Ovary (tissue), 7 donors: ENCODE measurements at regions not wholly inside any gene's neighbourhood (a gene's known extent, or its start where the extent isn't known, plus 50 kb on each side); places are given as distances from the start of the nearest gene placed in this dataset.
"Not testable (repeated sequence)": the region's sequence is repeated elsewhere in the genome, so short reads cannot be mapped to it uniquely, and the experiment has no call there.

Source experiments
- DNase-seq, 5 donors: peaks; one replicate each; pipeline ENCODE4 v3.0.0-alpha.2; 2019 to 2020
- H3K27ac ChIP-seq, 2 donors: fragments of 200-600 bp; one replicate each; pipeline versions ENCODE4 v1.5.1 to v1.8.0; 2019 to 2022
- H3K27me3 ChIP-seq: fragments of 200-600 bp; one replicate; pipeline ENCODE4 v1.8.0; 2022
- H3K36me3 ChIP-seq: fragments of 200-600 bp; sonication (generic); one replicate; pipeline ENCODE4 v1.5.1; 2019
- H3K4me1 ChIP-seq: one replicate; pipeline ENCODE4 v1.8.1; 2013; ENCODE audit warnings: mild to moderate bottlenecking, moderate library complexity; ENCODE audit not compliant: insufficient read depth
- H3K4me3 ChIP-seq: fragments of 200-600 bp; sonication (generic); one replicate; pipeline ENCODE4 v1.5.1; 2017
- H3K9me3 ChIP-seq, 2 donors: fragments of 200-600 bp in 1 of 2; sonication (generic) in 1 of 2; one replicate each; pipeline versions ENCODE4 v1.5.1 to v1.8.1; 2013 to 2019; ENCODE audit warnings: mild to moderate bottlenecking in 1 of 2, moderate library complexity in 1 of 2
- CTCF ChIP-seq, 3 donors: fragments of 450-650 bp in 2 of 3; fragments of 200-600 bp in 1 of 3; IDR thresholded peaks; one replicate each; pipeline versions ENCODE4 v1.5.1 to v1.8.0; 2016 to 2022; ENCODE audit warnings: antibody characterized with exemption in 3 of 3, mild to moderate bottlenecking in 1 of 3
- EP300 ChIP-seq: sonication (generic); formaldehyde crosslinking; IDR thresholded peaks from one replicate; pipeline ENCODE4 v1.6.1; 2017; ENCODE audit warnings: antibody characterized with exemption
- POLR2A ChIP-seq: fragments of 450-650 bp; IDR thresholded peaks from one replicate; pipeline ENCODE4 v1.6.1; 2017; ENCODE audit warnings: antibody characterized with exemption, mild to moderate bottlenecking, moderate library complexity
- WGBS, 3 donors: extraction: QIAGEN DNeasy Blood & Tissue Kit in 1 of 3; methylation state at CpG; one replicate each; pipeline versions ENCODE4 v1.1.5 to v1.1.7; 2013 to 2017; 5-methylcytosine and 5-hydroxymethylcytosine counted together
- intact Hi-C, 4 donors: fragments of 100-400 bp; cut with DNase I; formaldehyde crosslinking; loops; one replicate each; pipeline versions ENCODE4 v1.11.0 to v1.15.1; 2022 to 2023
- donor health status: DM: no; HTN: no; CAD: no; lungs with moderate emphysema.
- donor health status: DM: no; HTN: no; CAD: no.
- donor health status: Bipolar disorder and iron deficiency.
- donor health status: DM: no; HTN: no; CAD: no.
- donor health status: DM: yes; HTN: yes; CAD: no.

- WGBS, 3 donors = 84 to 89% (median 88%) methylated on average over 5 of the region's 5 CpGs
- TF ChIP-seq CTCF (IDR thresholded peaks at IDR 0.05) (no peak), EP300 (no peak), POLR2A (no peak)
Observed at GRCh38 chr2:192697880-192698279, 503.1 kb upstream of the TMEFF2 start.

GRCh38 chr2:192696857-192697256 lies 502.1 kb upstream of the TMEFF2 start:
- intact Hi-C loops = no loop called here
- WGBS, 3 donors = 71 to 82% (median 78%) methylated on average over 3 of the region's 3 CpGs
- no peaks in the 10 kb centered on the region for H3K4me1 ChIP-seq

More at GRCh38 chr2:192697880-192698279, 503.1 kb upstream of the TMEFF2 start:
- DNase-seq = no peak
- no peak overlapping the region for H3K4me3 ChIP-seq
- no peak overlapping the region for H3K27ac ChIP-seq
- intact Hi-C loops = no loop called here
- H3K36me3 ChIP-seq = no peaks in the 10 kb centered on the region
- H3K9me3 ChIP-seq = no peaks in the 10 kb centered on the region
- H3K4me1 ChIP-seq = no peaks in the 10 kb centered on the region
- no peaks in the 10 kb centered on the region for H3K27me3 ChIP-seq

GRCh38 chr2:192687015-192687414 lies 492.3 kb upstream of the TMEFF2 start:
- intact Hi-C loops = no loop called here
- WGBS, 3 donors = 40 to 54% (median 42%) methylated on average over 3 of the region's 3 CpGs
- no peak for DNase-seq
- no peak for TF ChIP-seq CTCF (IDR thresholded peaks at IDR 0.05)
- no peak for TF ChIP-seq EP300
- no peak for TF ChIP-seq POLR2A
- H3K27me3 ChIP-seq = no peaks in the 10 kb centered on the region
- no peaks in the 10 kb centered on the region for H3K9me3 ChIP-seq
- H3K27ac ChIP-seq = no peak overlapping the region
- H3K36me3 ChIP-seq = no peaks in the 10 kb centered on the region
- H3K4me3 ChIP-seq = no peak overlapping the region
- H3K4me1 ChIP-seq = no peaks in the 10 kb centered on the region

More at GRCh38 chr2:192696857-192697256, 502.1 kb upstream of the TMEFF2 start:
- TF ChIP-seq CTCF (IDR thresholded peaks at IDR 0.05) (no peak), POLR2A (no peak), EP300 (no peak)
- H3K4me3 ChIP-seq = no peak overlapping the region
- no peak overlapping the region for H3K27ac ChIP-seq
- H3K9me3 ChIP-seq = no peaks in the 10 kb centered on the region
- H3K36me3 ChIP-seq = no peaks in the 10 kb centered on the region
- no peak for DNase-seq
- no peaks in the 10 kb centered on the region for H3K27me3 ChIP-seq

GRCh38 chr2:192682511-192682910 lies 487.8 kb upstream of the TMEFF2 start:
- H3K4me1 ChIP-seq, DNase-seq: not testable (repeated sequence)

GRCh38 chr2:192675681-192676080 lies 480.9 kb upstream of the TMEFF2 start:
- Histone ChIP-seq H3K4me1 (no peaks in the 10 kb centered on the region), H3K27me3 (no peaks in the 10 kb centered on the region), H3K9me3 (no peaks in the 10 kb centered on the region), H3K27ac (no peak overlapping the region), H3K36me3 (no peaks in the 10 kb centered on the region), H3K4me3 (no peak overlapping the region)
- intact Hi-C loops = no loop called here
- 86 to 92% (median 88%) methylated on average over 5 of the region's 5 CpGs for WGBS, 3 donors
- DNase-seq = no peak
- TF ChIP-seq EP300 = no peak

More at GRCh38 chr2:192682511-192682910, 487.8 kb upstream of the TMEFF2 start:
- intact Hi-C loops, H3K9me3 ChIP-seq, H3K27me3 ChIP-seq, H3K4me3 ChIP-seq, H3K27ac ChIP-seq, H3K36me3 ChIP-seq: not testable (repeated sequence)
- 95 to 97% (median 95%) methylated on average over 27 of the region's 27 CpGs for WGBS, 3 donors
